DOHH2 (cell line): ENCODE measurements at regions not wholly inside any gene's neighbourhood (a gene's known extent, or its start where the extent isn't known, plus 50 kb on each side); places are given as distances from the start of the nearest gene placed in this dataset.

Experiments used
- CTCF ChIP-seq: fragments of 200-600 bp; sonication (generic); IDR thresholded peaks from one replicate; pipeline ENCODE4 v1.5.1; 2014; ENCODE audit warnings: antibody characterized with exemption, mild to moderate bottlenecking, low read depth, low read length; ENCODE audit not compliant: poor library complexity, severe bottlenecking
- EZH2phosphoT487 ChIP-seq: fragments of 200-600 bp; sonication (generic); IDR thresholded peaks from 2 replicates; pipeline ENCODE4 v1.6.1; 2017; ENCODE audit warnings: borderline replicate concordance, mild to moderate bottlenecking, antibody characterized with exemption, low read length, moderate library complexity, mixed read lengths

GRCh38 chr2:45227347-45227746 is 218.1 kb upstream of the SIX2 start:
- TF ChIP-seq CTCF (no peak), EZH2phosphoT487 (no peak)
